ENCODE measurements at regions not wholly inside any gene's neighbourhood (a gene's known extent, or its start where the extent isn't known, plus 50 kb on each side); places are given as distances from the start of the nearest gene placed in this dataset.

DNA sequence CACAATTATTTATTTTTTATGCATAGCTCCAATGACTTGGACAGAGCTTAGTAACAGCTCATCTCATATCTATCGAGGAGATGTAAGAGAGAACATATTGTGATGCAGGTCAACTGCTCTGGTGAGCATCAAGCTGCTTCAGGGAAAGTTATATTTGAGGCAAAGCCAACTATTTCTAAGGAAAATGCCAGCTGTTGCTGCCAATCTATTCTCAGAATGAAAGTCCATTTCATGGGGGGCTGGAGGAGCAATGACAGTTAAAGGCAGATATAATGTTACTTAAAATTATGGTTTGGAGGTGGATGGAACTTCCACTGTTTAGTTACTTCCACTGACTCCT is 424.8 kb downstream of the KIF20B start:
- TF ChIP-seq POLR2AphosphoS5 (IDR thresholded peaks at IDR 0.05) (no peak), CTCF (IDR thresholded peaks at IDR 0.05) (no peak), POLR2A (IDR thresholded peaks at IDR 0.05) (no peak), EP300 (IDR thresholded peaks at IDR 0.05) (no peak)

All from sigmoid colon (tissue), 4 donors.